IMR-90 (cell line): ENCODE measurements at regions not wholly inside any gene's neighbourhood (a gene's known extent, or its start where the extent isn't known, plus 50 kb on each side); places are given as distances from the start of the nearest gene placed in this dataset.

Source experiments
- ATAC-seq: fragments of 200-7000 bp; cut with Tn5 transposase; 2 replicates; pipeline ENCODE4 v1.9.1; 2020; ENCODE audit warnings: low read depth, mild to moderate bottlenecking, moderate library complexity
- BruUV-seq: library from RNA; stranded (reverse); fragments of 400-500 nt; replicated peaks from 2 replicates; lab custom pipeline; 2021; lab: Mats Ljungman, UMichigan
- CTCF ChIA-PET: fragments of 300-600 bp; formaldehyde crosslinking; extraction: SDS; loops from one replicate; lab custom pipeline; 2021; ENCODE audit warnings: antibody characterized with exemption; lab: Yijun Ruan, JAX
- POLR2A ChIA-PET: fragments of 300-600 bp; sonication (Branson Sonifier 250); formaldehyde crosslinking; loops from one replicate; lab custom pipeline; 2022; ENCODE audit warnings: antibody characterized with exemption; ENCODE audit not compliant: unreplicated experiment; lab: Charles Lee
- DNase-seq: peaks from one replicate; pipeline ENCODE4 v3.0.0; 2013
- H2AFZ ChIP-seq: replicated peaks from 2 replicates; pipeline ENCODE3; 2013; ENCODE audit warnings: low read length, mild to moderate bottlenecking; ENCODE audit not compliant: poor library complexity
- H2AK5ac ChIP-seq: 2 replicates; pipeline ENCODE4 v1.6.1; 2013; ENCODE audit warnings: low read depth, low read length, inconsistent platforms
- H2AK9ac ChIP-seq: replicated peaks from 2 replicates; pipeline ENCODE3; 2013; ENCODE audit warnings: mild to moderate bottlenecking, low read depth, low read length, moderate library complexity; ENCODE audit not compliant: poor library complexity
- H2BK120ac ChIP-seq: 2 replicates; pipeline ENCODE4 v1.6.1; 2013; ENCODE audit warnings: low read depth, low read length, inconsistent platforms
- H2BK15ac ChIP-seq: 3 replicates; pipeline ENCODE4 v1.6.1; 2013; ENCODE audit warnings: low read depth, low read length, inconsistent platforms
- H2BK20ac ChIP-seq: 2 replicates; pipeline ENCODE4 v1.6.1; 2013; ENCODE audit warnings: low read depth, mild to moderate bottlenecking, inconsistent platforms, low read length, moderate library complexity
- H2BK5ac ChIP-seq: 2 replicates; pipeline ENCODE4 v1.6.1; 2013; ENCODE audit warnings: mild to moderate bottlenecking, low read depth, low read length, inconsistent platforms; ENCODE audit not compliant: poor library complexity, severe bottlenecking
- H3K14ac ChIP-seq: replicated peaks from 2 replicates; pipeline ENCODE4 v1.6.1; 2013; ENCODE audit warnings: low read depth, low read length, inconsistent platforms
- H3K18ac ChIP-seq: 2 replicates; pipeline ENCODE4 v1.6.1; 2013; ENCODE audit warnings: low read depth, low read length, control low read depth
- H3K23ac ChIP-seq: 2 replicates; pipeline ENCODE4 v1.6.1; 2013; ENCODE audit warnings: low read depth, low read length, inconsistent platforms
- H3K27ac ChIP-seq: 2 replicates; pipeline ENCODE4 v1.5.1; 2013; ENCODE audit warnings: mild to moderate bottlenecking, control low read depth, low read length; ENCODE audit not compliant: insufficient read depth
- H3K27me3 ChIP-seq: 2 replicates; pipeline ENCODE4 v1.6.1; 2013; ENCODE audit warnings: low read length; ENCODE audit not compliant: control insufficient read depth, insufficient read depth
- H3K36me3 ChIP-seq: 2 replicates; pipeline ENCODE4 v1.6.1; 2013; ENCODE audit warnings: low read length, mixed read lengths; ENCODE audit not compliant: control insufficient read depth, insufficient read depth
- H3K4ac ChIP-seq: 2 replicates; pipeline ENCODE4 v1.6.1; 2013; ENCODE audit warnings: low read depth, low read length, inconsistent platforms
- H3K4me1 ChIP-seq: 2 replicates; pipeline ENCODE4 v1.6.1; 2013; ENCODE audit warnings: low read length, mixed read lengths; ENCODE audit not compliant: control insufficient read depth, insufficient read depth
- H3K4me2 ChIP-seq: 2 replicates; pipeline ENCODE4 v1.6.1; 2013; ENCODE audit warnings: low read depth, mild to moderate bottlenecking, control low read depth, low read length, moderate library complexity
- H3K4me3 ChIP-seq: 2 replicates; pipeline ENCODE4 v1.5.1; 2013; ENCODE audit warnings: low read depth, mild to moderate bottlenecking, control low read depth, low read length, moderate library complexity; ENCODE audit not compliant: insufficient read depth
- H3K56ac ChIP-seq: 2 replicates; pipeline ENCODE4 v1.6.1; 2013; ENCODE audit warnings: low read length, inconsistent platforms; ENCODE audit not compliant: insufficient read depth; ENCODE audit errors: extremely low read depth
- H3K79me1 ChIP-seq, 2 experiments: 2 replicates each; pipeline ENCODE4 v1.6.1; 2013; ENCODE audit warnings: low read length in 2 of 2, inconsistent platforms in 1 of 2, low read depth in 1 of 2
- H3K9ac ChIP-seq: 2 replicates; pipeline ENCODE4 v1.6.1; 2013; ENCODE audit warnings: low read depth, low read length, control low read depth
- H3K9me1 ChIP-seq: 2 replicates; pipeline ENCODE4 v1.6.1; 2013; ENCODE audit warnings: low read length, inconsistent platforms; ENCODE audit not compliant: insufficient read depth
- H3K9me3 ChIP-seq: 2 replicates; pipeline ENCODE4 v1.6.1; 2013; ENCODE audit warnings: low read length; ENCODE audit not compliant: control insufficient read depth, insufficient read depth
- H4K20me1 ChIP-seq: 2 replicates; pipeline ENCODE4 v1.6.1; 2013; ENCODE audit warnings: low read length, inconsistent platforms; ENCODE audit not compliant: insufficient read depth
- H4K5ac ChIP-seq: 2 replicates; pipeline ENCODE4 v1.6.1; 2013; ENCODE audit warnings: mild to moderate bottlenecking, low read depth, low read length, control low read depth
- H4K8ac ChIP-seq, 2 experiments: 2 replicates each; pipeline ENCODE4 v1.6.1; 2013; ENCODE audit warnings: low read depth in 2 of 2, low read length in 2 of 2, control low read depth in 1 of 2, inconsistent platforms in 1 of 2
- H4K91ac ChIP-seq: 2 replicates; pipeline ENCODE4 v1.6.1; 2013; ENCODE audit warnings: low read depth, low read length, inconsistent platforms; ENCODE audit not compliant: insufficient read depth
- NFE2L2 ChIP-seq: fragments of 150-350 bp; IDR thresholded peaks from 2 replicates; pipeline ENCODE4 v1.6.1; 2016; ENCODE audit warnings: low read depth, mild to moderate bottlenecking, low read length
- POLR2A ChIP-seq: IDR thresholded peaks from 2 replicates; pipeline ENCODE4 v1.6.1; 2012; ENCODE audit warnings: mild to moderate bottlenecking, low read depth, low read length
- RAD21 ChIP-seq: IDR thresholded peaks from 2 replicates; pipeline ENCODE4 v1.6.1; 2012; ENCODE audit warnings: low read length, improper control_type of control experiment
- RFX5 ChIP-seq: IDR thresholded peaks from 2 replicates; pipeline ENCODE4 v1.8.0; 2012; ENCODE audit warnings: low read depth, mild to moderate bottlenecking, low read length, moderate library complexity
- SMC3 ChIP-seq: fragments of 150-350 bp; IDR thresholded peaks from 2 replicates; pipeline ENCODE4 v1.6.1; 2016; ENCODE audit warnings: low read depth, mild to moderate bottlenecking, antibody characterized with exemption, low read length, moderate library complexity
- WGBS, 2 experiments: methylation state at CpG; one replicate each; pipeline versions ENCODE4 v1.1.5 to v1.1.7; 2013; ENCODE audit warnings: missing lambda C conversion rate in 2 of 2; ENCODE audit not compliant: insufficient read length in 1 of 2; ENCODE audit errors: extremely low coverage in 2 of 2; 5-methylcytosine and 5-hydroxymethylcytosine counted together
- dilution Hi-C: fragments of 300-500 bp; cut with HindIII; formaldehyde crosslinking; loops from one replicate; pipeline ENCODE4 v1.14.3; 2018; ENCODE audit warnings: low sequenced_read_pairs; ENCODE audit not compliant: unreplicated experiment
- in situ Hi-C: fragments of 300-500 bp; cut with MboI; formaldehyde crosslinking; loops from 3 replicates; pipeline ENCODE4 v1.14.3; 2019; ENCODE audit warnings: low sequenced_read_pairs, inconsistent platforms, mixed read lengths
- intact Hi-C: fragments of 100-400 bp; cut with micrococcal nuclease; formaldehyde crosslinking; loops from 2 replicates; pipeline ENCODE4 v1.10.0; 2022
- TF ChIP-seq, protein P1 (sequence below): fragments of 150-350 bp; IDR thresholded peaks from 2 replicates; pipeline ENCODE4 v1.6.1; 2017; ENCODE audit warnings: mild to moderate bottlenecking, antibody characterized with exemption, low read length, low read depth

DNA sequence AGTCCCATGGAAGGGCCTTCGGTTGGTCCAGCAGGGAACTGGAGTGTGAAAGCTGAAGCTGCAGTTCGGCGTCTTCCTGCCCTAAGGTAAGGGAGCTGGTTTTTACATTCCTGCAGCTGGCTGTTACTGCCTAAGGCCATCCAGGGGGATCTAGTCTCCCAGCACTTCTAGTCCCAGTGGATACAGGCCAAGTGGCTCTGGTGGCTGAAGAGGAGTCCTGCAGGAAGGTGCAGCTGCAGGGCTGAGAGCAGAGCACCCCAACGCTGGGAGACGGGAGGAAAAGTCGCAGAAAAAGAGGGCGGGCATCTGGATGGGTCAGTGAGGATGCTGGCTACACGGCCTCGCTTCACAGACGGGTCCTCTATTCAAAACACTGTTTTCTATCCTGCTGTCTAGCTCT lies 225.0 kb upstream of the HS6ST1 start:
- in situ Hi-C loops (no loop called here), dilution Hi-C loops (no loop called here), intact Hi-C loops (no loop called here)
- no peak overlapping the region for H2BK120ac ChIP-seq
- H3K23ac ChIP-seq: no peak overlapping the region
- H3K27me3 ChIP-seq: no peaks in the 10 kb centered on the region
- no TSS peak for BruUV-seq
- 0 out of 4 replicates have a peak, but pooled peaks cover 0 to 3% of the 10 kb centered on the region in 2 experiments for H3K79me1 ChIP-seq
- H3K36me3 ChIP-seq: no peaks in the 10 kb centered on the region
- ChIA-PET POLR2A (no interaction called here), CTCF (interaction anchor here (0.6 to 0.7 kb wide), 2 partner anchors 57 to 61 kb away, joined by 3 read pairs; no protein-coding TSS in a partner anchor)
- peak; percentile 42; the same call in 1 of the 2 replicates for ATAC-seq
- H2BK15ac ChIP-seq: no peak overlapping the region
- H4K5ac ChIP-seq: no peak overlapping the region
- H3K14ac ChIP-seq: no peak overlapping the region
- peak overlapping the region; percentile 13 for H2AFZ ChIP-seq
- WGBS, 2 experiments: 75% methylated on average over 2 of the region's 10 CpGs; no CpG with 5 or more reads in 1 of the 2 experiments
- no peak for DNase-seq
- no peak overlapping the region for H2BK20ac ChIP-seq
- H3K56ac ChIP-seq: no peak overlapping the region
- H4K91ac ChIP-seq: no peak overlapping the region
- H4K8ac ChIP-seq: no peak overlapping the region
- no peak overlapping the region for H3K9ac ChIP-seq
- no peak overlapping the region for H3K4me2 ChIP-seq
- H2BK5ac ChIP-seq: no peak overlapping the region
- H2AK9ac ChIP-seq: peak overlapping the region; percentile 3
- no peaks in the 10 kb centered on the region for H4K20me1 ChIP-seq
- H3K4me3 ChIP-seq: no peak overlapping the region
- TF ChIP-seq POLR2A: no peak
- TF ChIP-seq RFX5: no peak
- TF ChIP-seq, protein P1, sequence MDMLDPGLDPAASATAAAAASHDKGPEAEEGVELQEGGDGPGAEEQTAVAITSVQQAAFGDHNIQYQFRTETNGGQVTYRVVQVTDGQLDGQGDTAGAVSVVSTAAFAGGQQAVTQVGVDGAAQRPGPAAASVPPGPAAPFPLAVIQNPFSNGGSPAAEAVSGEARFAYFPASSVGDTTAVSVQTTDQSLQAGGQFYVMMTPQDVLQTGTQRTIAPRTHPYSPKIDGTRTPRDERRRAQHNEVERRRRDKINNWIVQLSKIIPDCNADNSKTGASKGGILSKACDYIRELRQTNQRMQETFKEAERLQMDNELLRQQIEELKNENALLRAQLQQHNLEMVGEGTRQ: no peak
- TF ChIP-seq RAD21: no peak
- no peak for TF ChIP-seq SMC3
- TF ChIP-seq NFE2L2: no peak
- no peak overlapping the region for H3K18ac ChIP-seq
- H3K27ac ChIP-seq: no peak overlapping the region
- no peak overlapping the region; the same call in 1 of the 2 replicates for H2AK5ac ChIP-seq
- no peak overlapping the region; the same call in 1 of the 2 replicates for H3K4ac ChIP-seq
- no peaks in the 10 kb centered on the region for H3K9me3 ChIP-seq
- H3K9me1 ChIP-seq: no peaks in the 10 kb centered on the region
- no peaks in the 10 kb centered on the region for H3K4me1 ChIP-seq
